WTC11 (cell line): ENCODE measurements at regions not wholly inside any gene's neighbourhood (a gene's known extent, or its start where the extent isn't known, plus 50 kb on each side); places are given as distances from the start of the nearest gene placed in this dataset.

Experiments used
- ATAC-seq: fragments of 200-7000 bp; cut with Tn5 transposase; 2 replicates; pipeline ENCODE4 v1.10.0; 2021; ENCODE audit warnings: mild to moderate bottlenecking, moderate library complexity
- CTCF ChIA-PET: fragments of 300-600 bp; sonication (Branson Sonifier 250); formaldehyde crosslinking; loops from one replicate; lab custom pipeline; 2021; ENCODE audit warnings: antibody characterized with exemption; lab: Charles Lee
- POLR2A ChIA-PET: fragments of 350-600 bp; sonication (Branson Sonifier 250); formaldehyde crosslinking; loops from one replicate; lab custom pipeline; 2021; ENCODE audit warnings: antibody characterized with exemption; lab: Charles Lee
- DNase-seq: peaks from one replicate; pipeline ENCODE4 v3.0.0; 2021; ENCODE audit warnings: low spot score
- H3K27ac Mint-ChIP-seq: 2 replicates; pipeline ENCODE4 v1.8.0; 2021; ENCODE audit warnings: mixed read lengths
- H3K27me3 Mint-ChIP-seq: 2 replicates; pipeline ENCODE4 v1.8.0; 2021; ENCODE audit warnings: low read depth, mild to moderate bottlenecking, moderate library complexity, mixed read lengths
- H3K36me3 Mint-ChIP-seq: 2 replicates; pipeline ENCODE4 v1.8.0; 2021; ENCODE audit warnings: mixed read lengths
- H3K4me1 Mint-ChIP-seq: 2 replicates; pipeline ENCODE4 v1.8.0; 2022; ENCODE audit warnings: mixed read lengths
- H3K4me3 Mint-ChIP-seq: 2 replicates; pipeline ENCODE4 v1.8.0; 2021; ENCODE audit warnings: mild to moderate bottlenecking, moderate library complexity, mixed read lengths
- H3K9me3 Mint-ChIP-seq: 2 replicates; pipeline ENCODE4 v1.8.0; 2021; ENCODE audit warnings: mixed read lengths
- AR ChIP-seq: fragments of 250-450 bp; sonication (Bioruptor Pico); IDR thresholded peaks from 2 replicates; pipeline ENCODE4 v1.9.0; 2021; ENCODE audit warnings: mild to moderate bottlenecking
- E2F1 ChIP-seq: sonication (generic); formaldehyde crosslinking; IDR thresholded peaks from 2 replicates; pipeline ENCODE4 v1.8.0; 2022; ENCODE audit warnings: mild to moderate bottlenecking, missing genetic modification reagents
- ELF4 ChIP-seq: sonication (generic); formaldehyde crosslinking; IDR thresholded peaks from 2 replicates; pipeline ENCODE4 v1.8.1; 2022; ENCODE audit warnings: low read depth, mild to moderate bottlenecking, moderate library complexity, missing genetic modification reagents
- ESRRA ChIP-seq: sonication (generic); formaldehyde crosslinking; IDR thresholded peaks from 2 replicates; pipeline ENCODE4 v1.8.1; 2022; ENCODE audit warnings: mild to moderate bottlenecking, missing genetic modification reagents, borderline replicate concordance
- FOXJ3 ChIP-seq: sonication (generic); formaldehyde crosslinking; IDR thresholded peaks from 2 replicates; pipeline ENCODE4 v1.9.0; 2021; ENCODE audit warnings: missing genetic modification reagents, mild to moderate bottlenecking, borderline replicate concordance
- GABPB1 ChIP-seq: sonication (generic); formaldehyde crosslinking; IDR thresholded peaks from 2 replicates; pipeline ENCODE4 v1.8.1; 2023; ENCODE audit warnings: mild to moderate bottlenecking, missing genetic modification reagents
- MXD4 ChIP-seq: fragments of 250-450 bp; sonication (Bioruptor Pico); IDR thresholded peaks from 2 replicates; pipeline ENCODE4 v1.8.0; 2021; ENCODE audit warnings: mild to moderate bottlenecking, moderate library complexity, borderline replicate concordance
- STAT6 ChIP-seq: sonication (generic); formaldehyde crosslinking; conservative IDR thresholded peaks from 2 replicates; pipeline ENCODE4 v1.8.1; 2023; ENCODE audit warnings: mild to moderate bottlenecking, low read depth, missing genetic modification reagents, moderate library complexity
- ZNF281 ChIP-seq: sonication (generic); formaldehyde crosslinking; IDR thresholded peaks from 2 replicates; pipeline ENCODE4 v1.8.0; 2023; ENCODE audit warnings: mild to moderate bottlenecking, missing genetic modification reagents
- ZNF396 ChIP-seq: fragments of 250-450 bp; sonication (Bioruptor Pico); IDR thresholded peaks from 2 replicates; pipeline ENCODE4 v1.8.0; 2021; ENCODE audit warnings: mild to moderate bottlenecking, moderate library complexity, borderline replicate concordance
- TF ChIP-seq, protein P1 (sequence below): sonication (generic); formaldehyde crosslinking; IDR thresholded peaks from 2 replicates; pipeline ENCODE4 v1.8.0; 2023; ENCODE audit warnings: missing genetic modification reagents, mild to moderate bottlenecking, borderline replicate concordance
- TF ChIP-seq, protein P2 (sequence below): sonication (generic); formaldehyde crosslinking; IDR thresholded peaks from 2 replicates; pipeline ENCODE4 v1.8.1; 2022; ENCODE audit warnings: low read depth, missing genetic modification reagents, borderline replicate concordance
- TF ChIP-seq, protein P3 (sequence below): sonication (generic); formaldehyde crosslinking; IDR thresholded peaks from 2 replicates; pipeline ENCODE4 v1.8.1; 2023; ENCODE audit warnings: mild to moderate bottlenecking, missing genetic modification reagents

DNA sequence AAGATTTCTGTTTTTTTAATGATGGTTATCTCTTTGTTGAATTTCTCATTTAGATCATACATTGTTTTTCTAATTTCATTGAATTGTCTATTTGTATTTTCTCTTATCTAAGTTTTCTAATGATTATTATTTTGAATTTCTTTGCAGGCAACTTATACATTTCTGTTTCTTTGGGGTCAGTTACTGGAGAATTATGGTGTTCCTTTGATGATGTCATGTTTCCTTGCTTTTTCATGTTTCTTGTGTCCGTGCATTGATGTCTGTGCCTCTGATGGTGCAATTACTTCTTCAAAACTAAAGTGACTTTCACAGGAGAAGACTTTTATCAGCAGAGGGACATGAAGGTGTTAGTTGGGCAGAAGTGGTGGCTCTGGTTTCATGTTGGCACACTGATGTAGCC lies 270.7 kb upstream of the MOCS1 start:
- Mint-ChIP-seq H3K9me3 (peaks cover 55% of the 10 kb centered on the region), H3K4me3 (no peak overlapping the region), H3K27me3 (no peaks in the 10 kb centered on the region; the same call in 1 of the 2 replicates), H3K27ac (no peak overlapping the region), H3K4me1 (no peaks in the 10 kb centered on the region), H3K36me3 (peaks cover 31% of the 10 kb centered on the region)
- POLR2A ChIA-PET: no interaction called here
- no peak for ATAC-seq
- no peak for DNase-seq
- CTCF ChIA-PET: no interaction called here
- TF ChIP-seq ELF4 (CRISPR knock-in tag): no peak
- no peak for TF ChIP-seq AR
- TF ChIP-seq GABPB1 (CRISPR knock-in tag): no peak
- TF ChIP-seq, protein P1, sequence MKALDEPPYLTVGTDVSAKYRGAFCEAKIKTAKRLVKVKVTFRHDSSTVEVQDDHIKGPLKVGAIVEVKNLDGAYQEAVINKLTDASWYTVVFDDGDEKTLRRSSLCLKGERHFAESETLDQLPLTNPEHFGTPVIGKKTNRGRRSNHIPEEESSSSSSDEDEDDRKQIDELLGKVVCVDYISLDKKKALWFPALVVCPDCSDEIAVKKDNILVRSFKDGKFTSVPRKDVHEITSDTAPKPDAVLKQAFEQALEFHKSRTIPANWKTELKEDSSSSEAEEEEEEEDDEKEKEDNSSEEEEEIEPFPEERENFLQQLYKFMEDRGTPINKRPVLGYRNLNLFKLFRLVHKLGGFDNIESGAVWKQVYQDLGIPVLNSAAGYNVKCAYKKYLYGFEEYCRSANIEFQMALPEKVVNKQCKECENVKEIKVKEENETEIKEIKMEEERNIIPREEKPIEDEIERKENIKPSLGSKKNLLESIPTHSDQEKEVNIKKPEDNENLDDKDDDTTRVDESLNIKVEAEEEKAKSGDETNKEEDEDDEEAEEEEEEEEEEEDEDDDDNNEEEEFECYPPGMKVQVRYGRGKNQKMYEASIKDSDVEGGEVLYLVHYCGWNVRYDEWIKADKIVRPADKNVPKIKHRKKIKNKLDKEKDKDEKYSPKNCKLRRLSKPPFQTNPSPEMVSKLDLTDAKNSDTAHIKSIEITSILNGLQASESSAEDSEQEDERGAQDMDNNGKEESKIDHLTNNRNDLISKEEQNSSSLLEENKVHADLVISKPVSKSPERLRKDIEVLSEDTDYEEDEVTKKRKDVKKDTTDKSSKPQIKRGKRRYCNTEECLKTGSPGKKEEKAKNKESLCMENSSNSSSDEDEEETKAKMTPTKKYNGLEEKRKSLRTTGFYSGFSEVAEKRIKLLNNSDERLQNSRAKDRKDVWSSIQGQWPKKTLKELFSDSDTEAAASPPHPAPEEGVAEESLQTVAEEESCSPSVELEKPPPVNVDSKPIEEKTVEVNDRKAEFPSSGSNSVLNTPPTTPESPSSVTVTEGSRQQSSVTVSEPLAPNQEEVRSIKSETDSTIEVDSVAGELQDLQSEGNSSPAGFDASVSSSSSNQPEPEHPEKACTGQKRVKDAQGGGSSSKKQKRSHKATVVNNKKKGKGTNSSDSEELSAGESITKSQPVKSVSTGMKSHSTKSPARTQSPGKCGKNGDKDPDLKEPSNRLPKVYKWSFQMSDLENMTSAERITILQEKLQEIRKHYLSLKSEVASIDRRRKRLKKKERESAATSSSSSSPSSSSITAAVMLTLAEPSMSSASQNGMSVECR (CRISPR knock-in tag): no peak
- TF ChIP-seq, protein P2, sequence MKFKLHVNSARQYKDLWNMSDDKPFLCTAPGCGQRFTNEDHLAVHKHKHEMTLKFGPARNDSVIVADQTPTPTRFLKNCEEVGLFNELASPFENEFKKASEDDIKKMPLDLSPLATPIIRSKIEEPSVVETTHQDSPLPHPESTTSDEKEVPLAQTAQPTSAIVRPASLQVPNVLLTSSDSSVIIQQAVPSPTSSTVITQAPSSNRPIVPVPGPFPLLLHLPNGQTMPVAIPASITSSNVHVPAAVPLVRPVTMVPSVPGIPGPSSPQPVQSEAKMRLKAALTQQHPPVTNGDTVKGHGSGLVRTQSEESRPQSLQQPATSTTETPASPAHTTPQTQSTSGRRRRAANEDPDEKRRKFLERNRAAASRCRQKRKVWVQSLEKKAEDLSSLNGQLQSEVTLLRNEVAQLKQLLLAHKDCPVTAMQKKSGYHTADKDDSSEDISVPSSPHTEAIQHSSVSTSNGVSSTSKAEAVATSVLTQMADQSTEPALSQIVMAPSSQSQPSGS (CRISPR knock-in tag): no peak

- TF ChIP-seq ELF4 (CRISPR knock-in tag) (no peak), ZNF281 (no peak), MXD4 (CRISPR knock-in tag) (no peak), ESRRA (CRISPR knock-in tag) (no peak), FOXJ3 (CRISPR knock-in tag) (no peak), ZNF396 (CRISPR knock-in tag) (no peak), E2F1 (CRISPR knock-in tag) (no peak), STAT6 (no peak)
- TF ChIP-seq, protein P3, sequence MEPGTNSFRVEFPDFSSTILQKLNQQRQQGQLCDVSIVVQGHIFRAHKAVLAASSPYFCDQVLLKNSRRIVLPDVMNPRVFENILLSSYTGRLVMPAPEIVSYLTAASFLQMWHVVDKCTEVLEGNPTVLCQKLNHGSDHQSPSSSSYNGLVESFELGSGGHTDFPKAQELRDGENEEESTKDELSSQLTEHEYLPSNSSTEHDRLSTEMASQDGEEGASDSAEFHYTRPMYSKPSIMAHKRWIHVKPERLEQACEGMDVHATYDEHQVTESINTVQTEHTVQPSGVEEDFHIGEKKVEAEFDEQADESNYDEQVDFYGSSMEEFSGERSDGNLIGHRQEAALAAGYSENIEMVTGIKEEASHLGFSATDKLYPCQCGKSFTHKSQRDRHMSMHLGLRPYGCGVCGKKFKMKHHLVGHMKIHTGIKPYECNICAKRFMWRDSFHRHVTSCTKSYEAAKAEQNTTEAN (CRISPR knock-in tag): no peak
- POLR2A ChIA-PET: no interaction called here
- Mint-ChIP-seq H3K4me3 (no peak overlapping the region), H3K9me3 (peaks cover 25% of the 10 kb centered on the region), H3K27ac (no peak overlapping the region), H3K36me3 (peaks cover 16% of the 10 kb centered on the region), H3K4me1 (no peaks in the 10 kb centered on the region), H3K27me3 (no peaks in the 10 kb centered on the region; the same call in 1 of the 2 replicates)
- CTCF ChIA-PET: no interaction called here
- DNase-seq (no peak), ATAC-seq (no peak)
These were observed 263.1 kb upstream of the MOCS1 start for GRCh38 chr6:40197371-40197770.
